Endothelial cell of umbilical vein (primary cell): ENCODE measurements at regions not wholly inside any gene's neighbourhood (a gene's known extent, or its start where the extent isn't known, plus 50 kb on each side); places are given as distances from the start of the nearest gene placed in this dataset.

Experiments used
- BruUV-seq: library from RNA; stranded (reverse); fragments of 400-500 nt; replicated peaks from 2 replicates; lab custom pipeline; 2021; lab: Mats Ljungman, UMichigan
- CTCF ChIA-PET: fragments of 300-600, 350-600 bp; sonication (Branson Sonifier 250); formaldehyde crosslinking; loops from one replicate; lab custom pipeline; 2021; ENCODE audit warnings: antibody characterized with exemption, inconsistent platforms; lab: Charles Lee
- POLR2A ChIA-PET: fragments of 300-600, 350-600 bp; sonication (Branson Sonifier 250); formaldehyde crosslinking; loops from one replicate; lab custom pipeline; 2021; ENCODE audit warnings: antibody characterized with exemption, inconsistent platforms; lab: Charles Lee
- DNase-seq: peaks from one replicate; pipeline ENCODE4 v3.0.0-alpha.2; 2011; ENCODE audit warnings: low read depth, low spot score
- FAIRE-seq: peaks from 2 replicates; lab custom pipeline; 2011; peaks lifted over from hg19 to GRCh38; lab: Jason Lieb, UNC
- H2AFZ ChIP-seq: 2 replicates; pipeline ENCODE4 v1.6.0; 2012; ENCODE audit warnings: low read depth, low read length, control low read depth, inconsistent platforms
- H3K27ac ChIP-seq: 2 replicates; pipeline ENCODE4 v1.5.1; 2011; ENCODE audit warnings: low read depth, mild to moderate bottlenecking, control low read depth, low read length, moderate library complexity; ENCODE audit not compliant: insufficient read depth
- H3K27me3 ChIP-seq, 2 experiments: 2 replicates each; pipeline versions ENCODE4 v1.6.0 to v1.6.1; 2011; ENCODE audit warnings: low read length in 2 of 2, mixed read lengths in 1 of 2; ENCODE audit not compliant: control insufficient read depth in 2 of 2, insufficient read depth in 2 of 2
- H3K36me3 ChIP-seq, 2 experiments: 2 replicates in 1 of 2; 3 replicates in 1 of 2; pipeline ENCODE4 v1.5.1; 2011; ENCODE audit warnings: low read length in 2 of 2, mild to moderate bottlenecking in 1 of 2, moderate library complexity in 1 of 2; ENCODE audit not compliant: control insufficient read depth in 2 of 2, insufficient read depth in 2 of 2; ENCODE audit errors: extremely low read depth in 1 of 2
- H3K4me1 ChIP-seq: 3 replicates; pipeline ENCODE4 v1.5.1; 2011; ENCODE audit warnings: mild to moderate bottlenecking, low read length; ENCODE audit not compliant: control insufficient read depth, insufficient read depth; ENCODE audit errors: extremely low read depth
- H3K4me2 ChIP-seq: 2 replicates; pipeline ENCODE4 v1.6.1; 2011; ENCODE audit warnings: low read length, control low read depth, mixed read lengths; ENCODE audit not compliant: insufficient read depth
- H3K4me3 ChIP-seq, 3 experiments: fragments of 200-600 bp in 1 of 3; sonication (generic), shearing (Covaris generic) in 1 of 3; replicated peaks in 1 of 3; 2 replicates each; pipeline ENCODE4 v1.5.1; 2011 to 2016; ENCODE audit warnings: control low read depth in 3 of 3, low read length in 3 of 3, mild to moderate bottlenecking in 2 of 3, inconsistent platforms in 1 of 3, low read depth in 1 of 3, moderate library complexity in 1 of 3; ENCODE audit not compliant: insufficient read depth in 1 of 3
- H3K79me2 ChIP-seq: 2 replicates; pipeline ENCODE4 v1.6.0; 2012; ENCODE audit warnings: low read length, inconsistent platforms; ENCODE audit not compliant: control insufficient read depth, insufficient read depth
- H3K9ac ChIP-seq: replicated peaks from 2 replicates; pipeline ENCODE3; 2011; ENCODE audit warnings: low read length, control low read depth; ENCODE audit not compliant: insufficient read depth; ENCODE audit errors: extremely low read depth
- H3K9me1 ChIP-seq: replicated peaks from 3 replicates; pipeline ENCODE4 v1.6.0; 2011; ENCODE audit warnings: mild to moderate bottlenecking, low read length; ENCODE audit not compliant: control insufficient read depth, insufficient read depth; ENCODE audit errors: extremely low read depth
- H3K9me3 ChIP-seq: replicated peaks from 2 replicates; pipeline ENCODE4 v1.5.1; 2012; ENCODE audit warnings: low read length, inconsistent platforms; ENCODE audit not compliant: control insufficient read depth, insufficient read depth
- H4K20me1 ChIP-seq: replicated peaks from 2 replicates; pipeline ENCODE3; 2011; ENCODE audit warnings: mild to moderate bottlenecking, low read length; ENCODE audit not compliant: control insufficient read depth, insufficient read depth; ENCODE audit errors: extremely low read depth
- CTCF ChIP-seq, 2 donors: IDR thresholded peaks; 1 replicate in 1 of 2; 2 replicates in 1 of 2; pipeline ENCODE4 v1.5.1; 2011; ENCODE audit warnings: low read length in 2 of 2, mild to moderate bottlenecking in 2 of 2, moderate library complexity in 2 of 2, control low read depth in 1 of 2, inconsistent platforms in 1 of 2, low read depth in 1 of 2; ENCODE audit not compliant: insufficient read depth in 1 of 2; ENCODE audit errors: extremely low read depth in 1 of 2
- EZH2 ChIP-seq: IDR thresholded peaks from 2 replicates; pipeline ENCODE4 v1.6.1; 2012; ENCODE audit warnings: borderline replicate concordance, low read depth, mild to moderate bottlenecking, moderate library complexity, low read length, inconsistent platforms; ENCODE audit not compliant: severe bottlenecking
- FOS ChIP-seq: IDR thresholded peaks from 2 replicates; pipeline ENCODE4 v1.6.1; 2011; ENCODE audit warnings: mild to moderate bottlenecking, low read length, moderate library complexity, borderline replicate concordance; ENCODE audit not compliant: insufficient read depth
- GATA2 ChIP-seq: IDR thresholded peaks from 2 replicates; pipeline ENCODE4 v1.7.0; 2011; ENCODE audit warnings: low read depth, mild to moderate bottlenecking, moderate library complexity, mixed read lengths, low read length; ENCODE audit not compliant: insufficient read length, insufficient read depth
- JUN ChIP-seq: IDR thresholded peaks from 2 replicates; pipeline ENCODE4 v1.6.1; 2011; ENCODE audit warnings: borderline replicate concordance, low read depth; ENCODE audit not compliant: insufficient read length, insufficient read depth
- MYC ChIP-seq: IDR thresholded peaks from one replicate; pipeline ENCODE4 v1.6.1; 2011; ENCODE audit warnings: mild to moderate bottlenecking, low read depth, low read length
- POLR2A ChIP-seq: IDR thresholded peaks from 2 replicates; pipeline ENCODE4 v1.6.1; 2012; ENCODE audit warnings: low read depth, mild to moderate bottlenecking, control low read depth, low read length
- POLR2AphosphoS5 ChIP-seq: IDR thresholded peaks from 2 replicates; pipeline ENCODE4 v1.6.1; 2012; ENCODE audit warnings: low read depth, mild to moderate bottlenecking, control low read depth, low read length, moderate library complexity; ENCODE audit not compliant: insufficient read depth
- dilution Hi-C: fragments of 300-500 bp; cut with MboI; formaldehyde crosslinking; loops from one replicate; pipeline ENCODE4 v1.15.0; 2019; ENCODE audit warnings: low sequenced_read_pairs; ENCODE audit not compliant: extremely low pct_ligation_motif_present
- intact Hi-C: fragments of 100-400 bp; cut with micrococcal nuclease; formaldehyde crosslinking; loops from one replicate; pipeline ENCODE4 v1.10.0; 2022
- TF ChIP-seq, protein P1 (sequence below): IDR thresholded peaks from 2 replicates; pipeline ENCODE4 v1.6.1; 2011; ENCODE audit not compliant: insufficient read depth, insufficient read length

- Histone ChIP-seq H2AFZ (no peak overlapping the region), H4K20me1 (no peaks in the 10 kb centered on the region), H3K4me1 (no peaks in the 10 kb centered on the region), H3K9me1 (no peaks in the 10 kb centered on the region), H3K9ac (no peak overlapping the region), H3K4me2 (no peak overlapping the region), H3K79me2 (no peaks in the 10 kb centered on the region), H3K4me3 (no peak overlapping the region), H3K27me3 (no peaks in the 10 kb centered on the region), H3K36me3 (no peaks in the 10 kb centered on the region), H3K27ac (no peak overlapping the region), H3K9me3 (no peaks in the 10 kb centered on the region)
- POLR2A ChIA-PET = no interaction called here
- FAIRE-seq (no peak), DNase-seq (no peak)
- dilution Hi-C loops (no loop called here), intact Hi-C loops (no loop called here)
- CTCF ChIA-PET = interaction anchor here (3.3 kb wide), 1 partner anchor 154 kb away, joined by 8 read pairs; no protein-coding TSS in a partner anchor
- TF ChIP-seq FOS = no peak
- TF ChIP-seq JUN = no peak
- no peak for TF ChIP-seq MYC
- TF ChIP-seq POLR2A = no peak
- TF ChIP-seq GATA2 = no peak
- TF ChIP-seq, protein P1, sequence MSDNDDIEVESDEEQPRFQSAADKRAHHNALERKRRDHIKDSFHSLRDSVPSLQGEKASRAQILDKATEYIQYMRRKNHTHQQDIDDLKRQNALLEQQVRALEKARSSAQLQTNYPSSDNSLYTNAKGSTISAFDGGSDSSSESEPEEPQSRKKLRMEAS = no peak
- no peak for TF ChIP-seq CTCF (IDR thresholded peaks at IDR 0.05; ENCODE audit: extremely low read depth in 1 of 2, insufficient read depth in 1 of 2, low read depth in 1 of 2, low read length in 2 of 2)
- no peak for TF ChIP-seq POLR2AphosphoS5
- no peak for TF ChIP-seq EZH2
- BruUV-seq = no TSS peak
Measured at GRCh38 chr12:102329883-102330282, 132.2 kb upstream of the PMCH start.
